ENCODE measurements at regions not wholly inside any gene's neighbourhood (a gene's known extent, or its start where the extent isn't known, plus 50 kb on each side); places are given as distances from the start of the nearest gene placed in this dataset.

DNA sequence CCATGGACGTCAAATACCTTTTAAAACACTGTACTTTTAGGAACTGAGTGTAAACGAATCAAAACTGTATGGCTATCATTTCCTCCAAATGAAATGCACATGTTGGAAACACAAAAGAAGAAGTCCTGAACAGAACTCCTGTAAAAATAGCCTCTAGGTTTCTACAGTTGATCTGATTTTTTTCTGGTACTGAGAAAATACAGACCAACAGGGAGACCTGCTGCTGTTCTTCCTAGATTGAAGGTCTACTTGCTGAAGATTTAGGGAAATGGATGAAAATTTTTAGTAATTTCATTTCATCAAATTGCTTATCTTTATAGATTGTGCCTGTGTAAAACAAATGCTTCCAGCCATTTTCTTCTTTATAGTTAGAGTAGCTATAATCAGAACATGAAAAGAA, 520.4 kb downstream of the SLITRK6 start:
- DNase-seq = no peak

DNA sequence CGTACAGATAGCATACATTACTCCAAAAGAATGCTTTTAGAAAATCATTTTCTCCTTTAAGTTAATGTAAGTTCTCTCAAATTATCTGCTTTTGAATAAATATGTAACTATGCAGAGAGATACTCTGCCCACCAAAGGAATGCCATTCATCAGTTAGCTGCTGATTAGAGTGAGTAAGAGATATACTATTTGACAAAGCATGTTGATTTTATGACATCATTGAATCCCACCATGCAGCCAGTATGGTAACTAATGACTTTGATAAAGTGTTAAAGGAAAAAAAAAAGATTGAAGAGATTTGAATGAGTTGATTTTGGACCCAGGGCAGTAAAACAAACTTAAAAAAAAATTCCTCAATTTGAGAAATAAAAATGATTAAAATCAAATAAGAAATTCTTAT, 521.5 kb downstream of the SLITRK6 start:
- DNase-seq = no peak

DNA sequence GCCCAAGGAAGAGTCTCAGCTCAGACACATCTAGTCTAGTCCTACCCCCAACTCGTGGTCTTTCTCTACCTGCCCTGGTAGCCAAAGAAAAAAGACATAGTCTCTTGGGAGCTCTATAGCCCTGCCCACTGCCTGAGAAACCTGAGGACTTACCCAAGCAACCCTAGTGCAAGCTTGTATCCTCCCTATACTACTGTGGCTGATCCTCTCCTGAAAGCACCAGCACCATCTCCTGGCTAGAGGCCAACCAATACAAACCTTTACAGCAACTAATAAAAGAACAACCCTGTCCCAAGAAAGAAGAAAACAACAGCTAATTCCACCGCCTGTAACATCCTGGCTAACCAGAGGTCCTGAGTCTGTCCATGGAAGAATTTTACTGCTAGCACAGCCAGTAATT, 532.4 kb downstream of the SLITRK6 start:
- peak; percentile 69 for DNase-seq

DNA sequence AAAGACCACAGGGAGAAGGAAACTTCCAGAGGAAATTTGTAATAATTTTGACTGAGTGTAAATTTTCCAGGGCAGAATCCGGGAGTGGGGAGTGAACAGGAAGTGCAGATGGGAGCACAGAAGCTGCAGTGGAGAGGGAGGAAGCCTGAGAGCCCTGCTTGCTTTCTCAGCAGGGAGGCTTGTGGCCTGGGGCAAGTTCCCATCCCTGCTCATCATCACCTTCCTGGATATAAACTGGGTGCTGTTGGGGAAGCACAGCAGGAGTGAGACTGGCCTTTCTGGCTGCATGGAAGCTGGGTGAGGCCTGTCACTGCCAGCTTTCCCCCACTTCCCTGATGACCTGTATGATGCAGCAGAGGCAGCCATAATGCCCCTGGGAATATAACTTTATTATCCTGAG, 532.9 kb downstream of the SLITRK6 start:
- peak; percentile 88 for DNase-seq

DNA sequence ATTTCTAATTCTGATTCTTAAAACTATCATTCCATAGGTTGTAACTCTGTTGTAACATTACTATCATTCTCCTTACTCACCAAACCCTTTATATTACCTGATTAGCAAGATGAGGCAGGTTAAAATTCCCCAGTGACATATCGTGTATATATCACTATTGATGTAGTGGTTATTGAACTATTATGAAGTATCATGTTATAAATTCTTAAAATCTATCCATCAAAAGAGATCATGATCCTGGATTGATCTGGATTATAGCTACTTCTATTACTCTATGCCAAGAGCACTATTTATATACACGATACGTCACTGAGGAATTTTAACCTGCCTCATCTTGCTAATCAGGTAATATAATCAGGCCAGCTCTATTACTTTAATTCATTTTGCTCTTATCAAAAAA, 533.9 kb downstream of the SLITRK6 start:
- DNase-seq = no peak

DNA sequence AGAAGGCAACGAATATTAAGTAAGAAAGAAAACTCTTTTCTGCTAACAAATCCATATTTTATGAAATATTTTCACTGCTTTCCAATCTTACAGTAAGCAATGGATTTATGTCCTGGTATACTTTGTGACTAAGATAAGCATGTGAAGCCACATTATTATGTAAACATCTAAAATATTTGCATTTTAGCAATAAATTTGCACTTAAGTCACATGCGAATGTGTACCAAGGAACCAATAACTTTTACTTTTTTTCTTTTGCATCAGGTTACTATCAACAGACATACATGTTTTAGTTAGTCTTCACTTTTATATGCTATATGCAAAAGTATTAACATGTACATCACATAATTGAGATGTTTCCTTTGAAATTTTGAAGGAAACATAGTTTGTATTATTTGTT, 536.7 kb downstream of the SLITRK6 start:
- DNase-seq = no peak

DNA sequence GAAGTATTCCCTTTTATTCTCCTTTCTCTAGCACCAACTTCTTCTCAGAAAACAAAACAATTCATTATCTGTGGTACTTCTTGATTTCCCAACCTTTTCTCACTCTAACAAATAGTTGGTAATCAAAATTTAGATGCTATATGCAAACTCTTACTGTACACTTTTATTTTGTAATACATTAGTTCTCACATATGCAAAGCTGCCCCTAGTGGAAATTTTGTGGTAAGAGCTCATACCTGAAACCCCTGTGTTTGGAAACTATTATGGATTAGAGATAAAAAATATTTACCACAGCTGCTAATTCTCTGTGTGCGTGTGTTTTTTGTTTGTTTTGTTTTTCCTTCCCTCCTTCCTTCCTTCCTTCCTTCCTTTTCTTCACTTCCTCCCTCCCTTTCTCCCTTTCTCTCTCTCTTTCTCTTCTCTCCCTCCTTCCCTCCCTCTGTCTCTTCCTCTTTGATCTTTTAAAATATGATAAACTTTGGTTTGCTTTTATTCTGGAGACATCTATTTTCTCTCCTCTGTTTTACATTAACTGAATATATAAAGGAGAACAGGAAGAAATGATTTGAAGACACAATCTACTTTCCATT, 537.4 kb downstream of the SLITRK6 start:
- peak; percentile 30 for DNase-seq

DNA sequence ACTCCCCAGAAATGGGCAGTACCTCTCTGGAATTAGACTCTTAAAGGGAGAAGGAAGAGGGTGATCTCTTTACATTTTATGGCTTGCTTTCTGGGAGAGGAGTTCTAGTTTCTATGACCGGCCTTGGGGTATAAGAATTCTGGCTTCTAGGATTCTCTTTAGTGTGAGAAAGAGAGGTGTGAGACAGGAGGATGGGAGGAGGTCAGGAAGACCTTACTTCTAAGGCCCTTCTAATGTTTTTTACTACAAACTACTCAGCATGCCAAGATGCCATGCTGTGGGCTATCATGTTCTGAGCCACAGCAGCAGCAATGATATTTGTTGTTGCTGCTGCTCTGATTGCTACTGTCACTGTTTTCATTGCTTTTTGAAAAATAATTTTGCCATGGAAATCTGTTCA, 538.3 kb downstream of the SLITRK6 start:
- DNase-seq = no peak

DNA sequence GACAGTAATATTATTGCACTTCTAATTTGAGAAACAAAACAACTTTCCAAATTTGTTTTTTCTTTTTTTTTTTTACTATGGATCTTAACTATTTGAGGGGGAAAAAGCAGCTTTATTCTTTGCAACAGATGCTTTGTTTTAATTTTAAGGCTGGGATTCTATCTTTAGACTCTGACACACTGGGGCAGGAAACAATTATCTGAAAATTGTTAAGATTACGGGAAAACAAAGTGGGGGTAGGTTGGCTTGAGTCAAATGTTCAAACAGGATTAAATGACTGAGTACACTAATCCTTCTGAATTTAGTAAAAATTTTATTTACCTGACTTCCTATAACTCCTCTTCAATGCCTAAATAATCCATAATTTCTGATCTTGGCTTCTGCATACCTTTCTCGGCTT, 543.2 kb downstream of the SLITRK6 start:
- peak; percentile 84 for DNase-seq

DNA sequence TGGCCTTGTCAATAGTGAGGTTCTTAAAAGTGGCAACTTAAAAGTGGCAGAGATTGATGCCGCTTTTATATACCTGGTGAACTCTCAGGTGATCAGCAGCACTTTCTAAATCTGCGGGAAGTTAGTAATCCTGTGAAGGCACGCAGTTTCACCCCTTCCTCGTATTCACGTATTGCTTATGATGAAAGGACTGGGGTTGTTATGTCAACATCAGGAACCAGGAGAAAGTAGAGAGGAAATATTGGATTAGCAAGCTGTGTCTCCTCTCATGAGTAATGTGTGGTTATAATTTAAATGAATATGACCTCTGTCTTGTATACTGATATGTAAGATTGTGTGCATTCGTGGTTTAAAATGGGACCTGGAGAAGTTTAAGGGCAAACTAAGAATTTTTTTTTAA, 544.6 kb downstream of the SLITRK6 start:
- DNase-seq = no peak

DNA sequence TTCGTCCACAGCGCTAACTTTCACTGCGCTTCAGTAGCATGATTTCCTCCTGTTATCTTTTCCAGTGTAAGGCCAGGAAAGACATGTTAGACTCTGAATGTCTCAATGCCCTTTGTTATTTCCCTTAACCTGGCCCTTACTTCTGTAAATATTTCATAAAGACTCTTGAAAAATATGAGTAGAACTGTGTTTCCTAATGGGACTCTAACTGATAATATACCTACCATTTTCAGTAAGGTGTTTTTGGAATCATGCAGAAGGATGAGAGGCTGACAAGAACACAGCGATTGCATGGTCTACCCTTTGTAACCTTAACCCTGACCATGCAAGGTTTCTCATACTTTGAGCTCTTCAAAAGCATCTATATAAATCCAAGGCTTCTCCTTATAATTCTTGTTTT, 550.1 kb downstream of the SLITRK6 start:
- no peak for DNase-seq

DNA sequence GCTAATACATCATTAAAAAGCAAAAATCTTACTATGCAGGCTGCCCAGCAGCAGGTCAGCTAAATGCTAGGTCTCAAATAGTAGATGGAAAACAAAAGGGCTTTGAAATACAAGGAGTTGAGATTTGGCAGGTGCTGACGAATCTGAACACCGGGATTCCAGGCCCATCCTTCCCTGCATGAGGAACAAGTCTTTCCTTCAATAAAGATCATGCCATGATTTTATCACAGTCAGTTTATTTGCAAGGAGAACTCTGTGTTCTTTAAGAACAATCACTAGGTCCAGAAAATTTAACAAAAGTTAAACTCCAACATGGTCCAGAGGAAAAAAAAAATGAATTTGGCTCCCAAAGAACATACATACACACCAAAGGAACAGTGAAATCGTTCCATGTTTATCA, 551.4 kb downstream of the SLITRK6 start:
- no peak for DNase-seq

DNA sequence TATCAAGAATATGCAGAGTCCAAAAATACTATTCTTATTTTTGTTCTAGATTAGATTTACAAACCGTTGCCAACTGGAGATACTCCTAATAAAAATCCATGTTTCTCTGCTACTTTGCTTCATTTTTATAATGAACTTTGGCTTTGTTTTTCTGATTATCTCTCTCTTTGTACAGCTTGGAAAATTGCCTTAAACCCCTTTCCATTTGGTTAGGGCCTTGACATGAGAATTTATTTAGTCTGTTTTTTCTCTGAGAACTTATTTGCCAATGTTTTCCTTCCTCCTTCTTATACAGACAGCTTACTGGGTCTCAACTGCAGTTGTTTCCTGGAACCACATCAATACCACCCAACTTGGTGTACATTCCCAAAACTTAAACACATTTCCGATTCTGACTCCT, 555.4 kb downstream of the SLITRK6 start:
- no peak for DNase-seq

DNA sequence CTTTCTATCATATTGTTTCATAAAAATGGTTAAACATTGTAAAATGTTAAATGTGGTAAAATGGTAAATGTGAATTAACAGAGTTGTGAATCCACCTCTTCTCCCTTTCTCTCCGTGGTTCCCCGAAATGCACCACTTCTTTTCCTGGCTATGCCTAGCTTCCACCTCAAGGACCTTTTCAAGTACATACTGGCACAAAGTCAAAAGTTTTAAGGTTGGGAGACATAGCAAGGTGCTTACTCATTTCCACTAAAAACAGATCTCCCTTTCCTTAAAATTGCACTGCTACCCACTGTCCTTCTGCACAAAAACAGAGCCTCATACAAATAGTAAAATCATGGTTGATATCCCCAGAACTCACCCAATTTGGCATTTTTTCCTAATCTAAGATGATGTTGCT, 558.2 kb downstream of the SLITRK6 start:
- DNase-seq = no peak

DNA sequence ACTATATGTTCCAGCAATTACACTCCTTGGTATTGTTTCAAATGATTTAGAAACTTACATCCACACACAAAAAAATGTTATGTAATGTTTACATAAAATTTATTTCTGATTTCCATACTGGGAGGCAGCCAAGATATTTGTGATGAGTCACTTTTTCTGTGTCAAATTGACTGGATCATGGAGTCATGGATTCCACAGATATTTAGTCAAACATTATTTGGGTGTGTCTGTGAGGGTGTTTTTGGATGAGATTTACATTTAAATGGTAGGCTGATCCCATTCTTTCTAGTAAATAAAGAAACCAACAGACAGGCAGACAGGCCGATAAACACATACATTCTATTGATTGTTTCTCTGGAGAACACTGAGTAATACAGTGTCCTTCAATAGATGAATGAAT, 562.8 kb downstream of the SLITRK6 start:
- no peak for DNase-seq

DNA sequence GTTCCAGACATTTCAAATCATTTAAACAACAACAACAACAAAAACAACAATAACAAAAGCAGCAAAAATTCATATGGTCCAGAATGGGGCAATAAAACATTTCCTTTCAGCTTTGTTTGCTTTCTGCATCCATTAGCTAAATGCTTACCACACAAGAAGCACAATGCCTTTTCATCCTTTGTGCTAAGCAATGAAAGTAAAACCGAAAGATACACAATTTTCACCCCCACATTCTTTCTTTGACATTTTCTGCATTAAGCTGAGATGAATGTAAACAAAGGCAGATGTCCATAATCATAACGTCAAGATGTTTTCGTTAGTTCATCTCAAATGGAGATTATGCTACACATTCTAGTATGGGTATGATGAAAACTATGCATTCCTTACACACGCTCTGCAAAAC, 568.5 kb downstream of the SLITRK6 start:
- peak; percentile 56 for DNase-seq

DNA sequence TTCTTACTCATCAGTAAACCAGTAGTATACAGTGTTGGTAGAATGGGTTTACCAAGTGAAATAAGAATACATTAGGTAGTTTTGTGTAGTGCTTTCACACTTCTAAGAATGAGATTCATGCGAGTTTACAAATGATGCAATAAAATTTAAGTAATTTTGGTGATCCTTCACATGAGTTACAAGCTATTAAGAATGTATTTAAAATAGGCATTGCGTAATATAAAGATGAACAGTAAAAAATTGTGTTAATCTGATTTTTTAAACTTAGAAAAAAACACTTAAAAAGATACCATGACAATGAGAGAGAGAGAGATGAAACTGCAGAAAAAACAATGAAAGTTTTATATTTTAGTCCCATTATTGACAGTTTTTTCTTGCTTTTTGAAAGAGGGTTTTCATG, 570.5 kb downstream of the SLITRK6 start:
- no peak for DNase-seq

DNA sequence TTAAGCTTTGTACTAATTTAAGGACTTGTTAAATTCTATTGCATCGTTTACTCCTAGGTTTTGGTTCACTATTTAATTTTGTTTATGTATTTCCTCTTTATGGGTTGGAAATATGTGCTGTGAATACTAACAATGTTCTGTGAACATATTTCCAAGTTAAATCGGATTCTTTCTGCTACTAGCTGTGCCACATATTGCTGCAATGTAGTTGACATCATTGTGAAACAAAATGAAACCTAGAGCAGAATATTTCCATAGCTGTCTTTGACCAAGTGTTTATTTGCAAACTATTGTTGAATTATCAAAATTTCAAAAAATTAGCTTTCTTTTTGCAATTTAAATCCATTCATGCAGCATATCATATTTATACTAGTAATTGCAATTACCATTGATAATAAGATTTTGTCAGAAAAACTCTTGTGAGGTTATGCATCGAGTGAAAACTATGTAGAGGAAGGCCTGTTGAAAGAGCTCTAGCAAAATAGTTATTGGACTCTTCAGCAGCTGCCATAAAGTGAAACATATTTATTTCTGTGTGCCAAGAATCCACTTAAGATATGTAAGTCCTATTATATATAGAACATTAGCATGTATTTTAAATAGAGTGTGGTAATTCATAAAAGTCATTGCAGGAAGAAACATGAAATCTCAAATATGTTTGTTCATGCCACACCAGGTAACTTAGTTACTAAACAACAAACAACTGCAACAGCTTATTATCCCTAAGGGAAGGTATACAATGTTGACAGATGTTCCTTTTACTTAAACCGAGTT, 575.1 kb downstream of the SLITRK6 start:
- no peak for DNase-seq

DNA sequence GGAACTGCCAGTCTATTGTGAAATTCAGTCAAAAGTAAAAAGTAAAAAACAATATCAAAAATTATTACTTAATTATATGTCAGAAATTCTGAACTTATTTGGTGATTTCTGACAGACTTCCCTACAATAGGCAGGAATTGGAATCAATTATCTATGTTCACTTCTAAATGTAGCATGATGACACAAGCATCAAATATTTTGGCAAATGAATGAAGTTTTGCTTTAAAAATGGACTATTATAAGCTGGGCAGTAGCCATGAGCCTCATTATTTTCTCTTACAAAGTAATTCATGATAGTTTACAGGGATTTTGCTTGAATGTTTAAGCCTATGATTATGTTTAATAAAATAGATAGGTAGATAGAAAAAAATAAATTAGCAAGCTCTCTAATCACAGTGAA, 582.6 kb downstream of the SLITRK6 start:
- DNase-seq = no peak

DNA sequence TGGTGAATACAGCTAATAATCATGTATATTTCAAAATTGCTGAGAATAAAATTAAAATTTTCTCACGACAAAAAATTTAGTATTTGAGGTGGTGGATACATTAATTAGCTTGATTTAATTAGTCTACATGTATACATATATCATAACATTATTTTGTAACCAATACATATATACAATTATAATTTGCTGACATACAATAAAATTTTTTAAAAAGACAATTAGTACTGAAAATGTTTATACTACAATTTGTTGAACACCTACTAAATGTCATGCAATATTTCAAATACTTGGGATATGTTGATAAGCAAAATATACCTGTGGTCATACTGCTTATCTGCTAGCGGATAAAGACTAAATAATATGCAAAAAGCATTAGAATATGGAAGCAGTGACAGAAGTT, 586.5 kb downstream of the SLITRK6 start:
- DNase-seq = no peak

DNA sequence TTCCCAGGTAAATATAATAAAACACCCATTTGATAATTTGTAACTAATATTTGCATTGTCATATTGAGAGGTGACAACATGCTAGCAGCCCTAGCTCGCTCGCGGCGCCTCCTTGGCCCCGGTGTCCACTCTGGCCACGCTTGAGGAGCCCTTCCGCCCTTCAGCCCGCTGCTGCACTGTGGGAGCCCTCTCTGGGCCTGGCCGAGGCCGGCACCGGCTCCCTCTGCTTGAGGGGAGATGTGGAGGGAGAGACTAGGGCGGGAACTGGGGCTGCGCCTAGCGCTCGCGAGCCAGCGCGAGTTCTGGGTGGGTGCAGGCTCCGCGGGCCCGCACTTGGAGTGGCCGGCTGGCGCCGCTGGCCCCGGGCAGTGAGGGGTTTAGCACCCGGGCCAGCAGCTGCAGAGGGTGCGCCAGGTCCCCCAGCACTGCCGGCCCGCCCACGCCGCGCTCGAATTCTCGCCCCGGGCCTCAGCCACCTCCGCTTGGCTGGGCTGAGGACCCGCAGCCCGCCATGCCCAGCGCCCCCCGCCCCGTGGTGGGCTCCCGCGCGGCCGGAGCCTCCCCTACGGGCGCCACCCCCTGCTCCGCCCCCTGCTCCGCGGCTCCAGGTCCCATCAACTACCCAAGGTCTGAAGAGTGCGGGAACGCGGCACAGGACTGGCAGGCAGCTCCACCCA, 594.4 kb downstream of the SLITRK6 start:
- no peak for DNase-seq

DNA sequence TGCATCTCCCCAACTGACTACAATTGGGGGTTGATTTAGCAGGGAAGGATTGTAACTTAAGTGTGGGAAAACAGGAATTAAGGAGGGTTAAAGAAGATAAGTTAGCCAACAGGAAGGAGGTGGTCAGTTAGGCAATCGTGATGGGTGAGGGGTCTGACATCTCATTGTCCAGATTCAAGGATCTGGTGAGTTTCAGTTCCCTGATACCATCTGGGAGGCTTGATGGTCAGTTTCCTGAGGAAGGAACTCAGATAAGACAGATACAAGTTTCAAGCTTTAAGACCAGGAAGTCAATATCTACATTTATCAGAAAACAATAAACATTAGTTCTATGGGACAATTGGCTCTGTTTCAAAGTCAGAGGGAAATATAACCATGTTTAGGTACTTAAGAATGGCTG, 601.8 kb downstream of the SLITRK6 start:
- DNase-seq = no peak

DNA sequence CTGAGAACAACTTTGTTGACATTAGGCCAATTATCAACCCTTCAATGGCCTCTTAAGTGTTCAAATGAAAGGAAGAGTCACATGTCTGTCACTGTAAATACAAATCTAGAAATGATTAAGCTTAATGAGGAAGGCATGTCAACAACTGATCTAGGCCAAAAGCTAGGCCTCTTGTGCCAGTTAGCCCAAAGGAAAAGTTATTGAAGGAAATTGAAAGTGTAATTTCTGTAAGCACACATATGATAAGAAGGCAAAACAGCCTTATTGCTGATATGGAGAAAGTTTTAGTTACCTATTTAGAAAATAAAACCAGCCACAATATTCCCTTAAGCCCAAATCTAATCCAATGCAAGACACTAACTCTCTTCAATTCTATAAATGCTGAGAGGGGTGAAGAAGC, 604.7 kb downstream of the SLITRK6 start:
- DNase-seq = peak; percentile 44

DNA sequence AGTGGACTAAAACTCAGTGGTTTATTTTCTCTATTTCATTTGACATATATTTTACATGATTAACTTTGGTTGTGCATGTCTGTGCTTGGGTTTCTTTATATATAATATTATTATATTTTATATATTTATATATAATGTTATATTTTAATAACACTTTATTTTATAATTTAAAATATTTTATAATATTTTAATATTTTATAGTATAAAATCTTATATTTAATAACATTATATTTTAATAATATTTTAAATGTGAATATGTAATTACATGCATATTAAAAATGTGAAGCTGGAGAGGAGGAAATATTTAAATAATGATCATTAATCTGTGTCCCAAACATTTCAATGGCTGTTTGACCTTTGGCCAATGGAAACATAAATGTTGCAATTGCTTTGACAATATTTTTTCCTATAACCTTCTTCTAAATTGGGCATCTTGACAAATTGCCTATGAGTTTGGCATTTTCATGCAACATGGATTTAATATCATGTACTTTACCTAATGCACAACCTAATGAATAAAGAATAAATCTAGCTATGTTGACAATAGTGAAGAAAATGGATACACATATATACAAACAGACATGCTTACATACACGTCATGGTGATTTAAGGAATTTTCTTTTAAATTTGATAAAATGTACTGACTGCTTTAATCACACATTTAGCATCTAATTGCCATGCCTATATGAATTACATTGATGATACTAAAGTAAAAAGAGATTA, 607.1 kb downstream of the SLITRK6 start:
- DNase-seq = no peak

Measured in NCI-H146 (cell line).